H9 (cell line): ENCODE measurements at regions not wholly inside any gene's neighbourhood (a gene's known extent, or its start where the extent isn't known, plus 50 kb on each side); places are given as distances from the start of the nearest gene placed in this dataset.

Source experiments
- DNase-seq: peaks from one replicate; pipeline ENCODE4 v3.0.0-alpha.2; 2017
- H2AFZ ChIP-seq: one replicate; pipeline ENCODE4 v1.6.1; 2013; ENCODE audit warnings: mild to moderate bottlenecking, low read length, control low read depth, moderate library complexity
- H2AK5ac ChIP-seq: 2 replicates; pipeline ENCODE4 v1.6.1; 2013; ENCODE audit warnings: low read length, control low read depth, mixed read lengths; ENCODE audit not compliant: insufficient read length
- H2BK120ac ChIP-seq: one replicate; pipeline ENCODE4 v1.6.1; 2013; ENCODE audit warnings: low read depth, mild to moderate bottlenecking, low read length, control low read depth, inconsistent platforms; ENCODE audit not compliant: poor library complexity, severe bottlenecking
- H2BK12ac ChIP-seq: 2 replicates; pipeline ENCODE4 v1.6.1; 2013; ENCODE audit warnings: low read length, control low read depth, mixed read lengths, low read depth; ENCODE audit not compliant: insufficient read length
- H2BK15ac ChIP-seq: 2 replicates; pipeline ENCODE4 v1.6.1; 2013; ENCODE audit warnings: low read depth, low read length, control low read depth
- H2BK20ac ChIP-seq: one replicate; pipeline ENCODE4 v1.6.1; 2013; ENCODE audit warnings: low read depth, mild to moderate bottlenecking, low read length, control low read depth, inconsistent platforms; ENCODE audit not compliant: poor library complexity, severe bottlenecking
- H2BK5ac ChIP-seq: 2 replicates; pipeline ENCODE4 v1.6.1; 2013; ENCODE audit warnings: low read length, control low read depth, mixed read lengths; ENCODE audit not compliant: insufficient read length
- H3K14ac ChIP-seq: 2 replicates; pipeline ENCODE4 v1.6.1; 2013; ENCODE audit warnings: low read length, control low read depth; ENCODE audit not compliant: insufficient read depth
- H3K18ac ChIP-seq: 2 replicates; pipeline ENCODE4 v1.6.1; 2013; ENCODE audit warnings: low read depth, mild to moderate bottlenecking, mixed read lengths, low read length, control low read depth; ENCODE audit not compliant: insufficient read length
- H3K23ac ChIP-seq: 2 replicates; pipeline ENCODE4 v1.6.1; 2013; ENCODE audit warnings: low read length, control low read depth, mixed read lengths, low read depth; ENCODE audit not compliant: insufficient read length
- H3K23me2 ChIP-seq: 2 replicates; pipeline ENCODE4 v1.6.1; 2013; ENCODE audit warnings: low read depth, mild to moderate bottlenecking, mixed read lengths, low read length, control low read depth; ENCODE audit not compliant: insufficient read length, poor library complexity, severe bottlenecking
- H3K27ac ChIP-seq: 2 replicates; pipeline ENCODE4 v1.5.1; 2013; ENCODE audit warnings: low read length, control low read depth, mixed read lengths, low read depth; ENCODE audit not compliant: insufficient read length
- H3K27me3 ChIP-seq: 2 replicates; pipeline ENCODE4 v1.6.1; 2013; ENCODE audit warnings: low read length, control low read depth, inconsistent platforms; ENCODE audit not compliant: insufficient read depth
- H3K4ac ChIP-seq: 2 replicates; pipeline ENCODE4 v1.6.1; 2013; ENCODE audit warnings: low read depth, mild to moderate bottlenecking, control low read depth, inconsistent platforms, low read length, moderate library complexity
- H3K4me1 ChIP-seq: 2 replicates; pipeline ENCODE4 v1.6.1; 2013; ENCODE audit warnings: low read length, control low read depth, inconsistent platforms; ENCODE audit not compliant: insufficient read depth
- H3K4me2 ChIP-seq: 2 replicates; pipeline ENCODE4 v1.6.1; 2013; ENCODE audit warnings: low read length, control low read depth, mixed read lengths; ENCODE audit not compliant: insufficient read length, insufficient read depth
- H3K56ac ChIP-seq: 2 replicates; pipeline ENCODE4 v1.6.1; 2013; ENCODE audit warnings: low read depth, mild to moderate bottlenecking, mixed read lengths, low read length, control low read depth; ENCODE audit not compliant: insufficient read length
- H3K79me1 ChIP-seq: 2 replicates; pipeline ENCODE4 v1.6.1; 2013; ENCODE audit warnings: low read depth, mild to moderate bottlenecking, moderate library complexity, low read length, control low read depth, inconsistent platforms; ENCODE audit not compliant: insufficient read depth, poor library complexity, severe bottlenecking
- H3K79me2 ChIP-seq: 2 replicates; pipeline ENCODE4 v1.6.1; 2013; ENCODE audit warnings: low read length, control low read depth, inconsistent platforms; ENCODE audit not compliant: insufficient read depth
- H3K9ac ChIP-seq: 2 replicates; pipeline ENCODE4 v1.6.1; 2013; ENCODE audit warnings: low read length, control low read depth, mixed read lengths; ENCODE audit not compliant: insufficient read length; ENCODE audit errors: extremely low read depth
- H3K9me3 ChIP-seq: one replicate; pipeline ENCODE4 v1.6.1; 2013; ENCODE audit warnings: low read depth, low read length, inconsistent platforms; ENCODE audit not compliant: control insufficient read depth
- H3T11ph ChIP-seq: one replicate; pipeline ENCODE4 v1.6.1; 2013; ENCODE audit warnings: mild to moderate bottlenecking, low read length, control low read depth, inconsistent platforms
- H4K20me1 ChIP-seq: one replicate; pipeline ENCODE4 v1.6.1; 2013; ENCODE audit not compliant: control insufficient read depth, insufficient read length, insufficient read depth
- H4K5ac ChIP-seq: 2 replicates; pipeline ENCODE4 v1.6.1; 2013; ENCODE audit warnings: low read depth, mild to moderate bottlenecking, mixed read lengths, low read length, control low read depth; ENCODE audit not compliant: insufficient read length
- H4K8ac ChIP-seq: replicated peaks from 2 replicates; pipeline ENCODE4 v1.6.1; 2013; ENCODE audit warnings: low read length, control low read depth, mixed read lengths, low read depth; ENCODE audit not compliant: insufficient read length
- H4K91ac ChIP-seq: 2 replicates; pipeline ENCODE4 v1.6.1; 2013; ENCODE audit warnings: low read depth, mild to moderate bottlenecking, moderate library complexity, mixed read lengths, low read length, control low read depth; ENCODE audit not compliant: insufficient read length
- H3K27ac Mint-ChIP-seq, 3 experiments: 2 replicates in 2 of 3; 3 replicates in 1 of 3; pipeline ENCODE4 v1.8.0; 2020 to 2021; ENCODE audit warnings: mixed read lengths in 3 of 3, mild to moderate bottlenecking in 1 of 3, moderate library complexity in 1 of 3
- H3K27me3 Mint-ChIP-seq: 2 replicates; pipeline ENCODE4 v1.8.0; 2021; ENCODE audit warnings: low read depth, mild to moderate bottlenecking, moderate library complexity, mixed read lengths
- H3K36me3 Mint-ChIP-seq, 3 experiments: 2 replicates in 2 of 3; 3 replicates in 1 of 3; pipeline ENCODE4 v1.8.0; 2020 to 2021; ENCODE audit warnings: low read depth in 3 of 3, mixed read lengths in 3 of 3; ENCODE audit not compliant: insufficient read depth in 1 of 3
- H3K4me1 Mint-ChIP-seq, 2 experiments: 2 replicates each; pipeline ENCODE4 v1.8.0; 2020; ENCODE audit warnings: mixed read lengths in 2 of 2
- H3K4me3 Mint-ChIP-seq, 2 experiments: 2 replicates in 1 of 2; 3 replicates in 1 of 2; pipeline ENCODE4 v1.8.0; 2020 to 2021; ENCODE audit warnings: mild to moderate bottlenecking in 2 of 2, mixed read lengths in 2 of 2, moderate library complexity in 1 of 2
- H3K9me3 Mint-ChIP-seq, 2 experiments: 2 replicates in 1 of 2; 3 replicates in 1 of 2; pipeline ENCODE4 v1.8.0; 2020; ENCODE audit warnings: mild to moderate bottlenecking in 2 of 2, mixed read lengths in 2 of 2, moderate library complexity in 1 of 2
- WGBS: extraction: QIAGEN DNeasy Blood & Tissue Kit; methylation state at CpG from one replicate; pipeline ENCODE4 v1.1.7; 2013; ENCODE audit warnings: missing lambda C conversion rate, low lambda C conversion rate, mixed read lengths; ENCODE audit not compliant: insufficient read length; ENCODE audit errors: extremely low coverage; 5-methylcytosine and 5-hydroxymethylcytosine counted together
- TF ChIP-seq, protein P1 (sequence below): fragments of 200-600 bp; sonication (generic); conservative IDR thresholded peaks from 3 replicates; pipeline ENCODE4 v1.8.0; 2021; ENCODE audit warnings: antibody characterized with exemption, mild to moderate bottlenecking

DNA sequence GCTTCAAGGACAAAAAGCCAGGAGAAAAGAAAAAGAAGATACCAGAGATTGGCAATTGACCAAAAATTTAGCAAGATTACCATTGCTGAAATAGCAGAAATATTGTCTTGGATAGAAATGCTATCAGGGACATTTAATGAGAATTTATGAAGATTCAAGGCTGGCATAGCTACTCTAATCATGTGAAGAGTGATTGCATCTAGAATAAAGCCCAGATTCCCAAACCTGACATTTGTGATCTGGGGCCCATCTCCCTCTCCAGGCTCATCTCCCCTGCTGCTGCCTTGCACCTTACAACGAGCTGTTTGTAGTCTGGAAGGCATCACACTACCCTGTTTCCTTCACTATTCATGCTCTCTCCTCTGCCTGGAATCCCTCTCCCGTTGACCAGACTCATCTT lies 114.5 kb downstream of the C9orf152 start:
- H2BK5ac ChIP-seq: no peak overlapping the region
- H3K27ac ChIP-seq: no peak overlapping the region
- no peak overlapping the region for H2BK12ac ChIP-seq
- no peaks in the 10 kb centered on the region for H4K20me1 ChIP-seq
- TF ChIP-seq, protein P1, sequence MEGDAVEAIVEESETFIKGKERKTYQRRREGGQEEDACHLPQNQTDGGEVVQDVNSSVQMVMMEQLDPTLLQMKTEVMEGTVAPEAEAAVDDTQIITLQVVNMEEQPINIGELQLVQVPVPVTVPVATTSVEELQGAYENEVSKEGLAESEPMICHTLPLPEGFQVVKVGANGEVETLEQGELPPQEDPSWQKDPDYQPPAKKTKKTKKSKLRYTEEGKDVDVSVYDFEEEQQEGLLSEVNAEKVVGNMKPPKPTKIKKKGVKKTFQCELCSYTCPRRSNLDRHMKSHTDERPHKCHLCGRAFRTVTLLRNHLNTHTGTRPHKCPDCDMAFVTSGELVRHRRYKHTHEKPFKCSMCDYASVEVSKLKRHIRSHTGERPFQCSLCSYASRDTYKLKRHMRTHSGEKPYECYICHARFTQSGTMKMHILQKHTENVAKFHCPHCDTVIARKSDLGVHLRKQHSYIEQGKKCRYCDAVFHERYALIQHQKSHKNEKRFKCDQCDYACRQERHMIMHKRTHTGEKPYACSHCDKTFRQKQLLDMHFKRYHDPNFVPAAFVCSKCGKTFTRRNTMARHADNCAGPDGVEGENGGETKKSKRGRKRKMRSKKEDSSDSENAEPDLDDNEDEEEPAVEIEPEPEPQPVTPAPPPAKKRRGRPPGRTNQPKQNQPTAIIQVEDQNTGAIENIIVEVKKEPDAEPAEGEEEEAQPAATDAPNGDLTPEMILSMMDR: no peak
- H3K9me3 Mint-ChIP-seq: peaks cover 0 to 2% of the 10 kb centered on the region in 2 experiments; a peak in 1 of 5 replicates
- DNase-seq: no peak
- H3K27ac Mint-ChIP-seq: peak overlapping the region in 1 of 3 experiments; percentile 1; a peak in 1 of 7 replicates
- no peak overlapping the region for H2BK20ac ChIP-seq
- H3K23ac ChIP-seq: no peak overlapping the region
- peaks cover 6% of the 10 kb centered on the region; the same call in 1 of the 2 replicates for H3K4me1 ChIP-seq
- peaks cover 21 to 29% of the 10 kb centered on the region in 2 experiments for H3K4me1 Mint-ChIP-seq
- no peak overlapping the region for H2BK15ac ChIP-seq
- no peak overlapping the region for H3K9ac ChIP-seq
- H2AK5ac ChIP-seq: no peak overlapping the region
- peaks cover 4 to 7% (median 5%) of the 10 kb centered on the region in 3 experiments; a peak in 5 of 7 replicates for H3K36me3 Mint-ChIP-seq
- H4K91ac ChIP-seq: no peak overlapping the region
- H3K56ac ChIP-seq: no peak overlapping the region
- H2AFZ ChIP-seq: no peak overlapping the region
- H4K5ac ChIP-seq: no peak overlapping the region
- H3K14ac ChIP-seq: no peak overlapping the region
- no peaks in the 10 kb centered on the region for H3K79me2 ChIP-seq
- H3K27me3 Mint-ChIP-seq: no peaks in the 10 kb centered on the region
- H3K4ac ChIP-seq: no peak overlapping the region
- H3K18ac ChIP-seq: no peak overlapping the region
- H3K79me1 ChIP-seq: no peaks in the 10 kb centered on the region
- H3K4me2 ChIP-seq: no peak overlapping the region
- H3K4me3 Mint-ChIP-seq: no peak overlapping the region
- H3K27me3 ChIP-seq: no peaks in the 10 kb centered on the region
- H3K23me2 ChIP-seq: no peaks in the 10 kb centered on the region
- no peak overlapping the region for H3T11ph ChIP-seq
- no CpG with 5 or more reads among the region's 2 CpGs for WGBS
- H4K8ac ChIP-seq: no peak overlapping the region
- H2BK120ac ChIP-seq: no peak overlapping the region
- no peaks in the 10 kb centered on the region for H3K9me3 ChIP-seq
